ENCODE measurements at regions not wholly inside any gene's neighbourhood (a gene's known extent, or its start where the extent isn't known, plus 50 kb on each side); places are given as distances from the start of the nearest gene placed in this dataset.

GRCh38 chr6:80622641-80623040 lies 516.2 kb downstream of the BCKDHB start:
- TF ChIP-seq CTCF (IDR thresholded peaks at IDR 0.05): no peak
- Mint-ChIP-seq H3K27ac (no peak overlapping the region), H3K36me3 (ENCODE audit: low read depth) (no peaks in the 10 kb centered on the region), H3K9me3 (peaks cover 3% of the 10 kb centered on the region), H3K27me3 (no peaks in the 10 kb centered on the region), H3K4me3 (no peak overlapping the region), H3K4me1 (ENCODE audit: low read depth) (no peaks in the 10 kb centered on the region)
- no peak for ATAC-seq
- DNase-seq: no peak
- intact Hi-C loops (cut with micrococcal nuclease): no loop called here
- ChIA-PET CTCF (no interaction called here), POLR2A (no interaction called here)

GRCh38 chr6:80618953-80619352 lies 512.5 kb downstream of the BCKDHB start:
- Mint-ChIP-seq H3K4me3 (no peak overlapping the region), H3K36me3 (ENCODE audit: low read depth) (no peaks in the 10 kb centered on the region), H3K9me3 (no peaks in the 10 kb centered on the region), H3K27ac (no peak overlapping the region), H3K27me3 (no peaks in the 10 kb centered on the region), H3K4me1 (ENCODE audit: low read depth) (no peaks in the 10 kb centered on the region)
- ATAC-seq (no peak), DNase-seq (no peak)
- intact Hi-C loops (cut with micrococcal nuclease): no loop called here
- TF ChIP-seq CTCF (IDR thresholded peaks at IDR 0.05): no peak
- ChIA-PET POLR2A (no interaction called here), CTCF (no interaction called here)

- no peak overlapping the region for H3K27ac Mint-ChIP-seq
- ChIA-PET CTCF (no interaction called here), POLR2A (no interaction called here)
- peaks cover 5% of the 10 kb centered on the region for H3K27me3 Mint-ChIP-seq
- intact Hi-C loops (cut with micrococcal nuclease): no loop called here
- no peaks in the 10 kb centered on the region for H3K4me1 Mint-ChIP-seq (ENCODE audit: low read depth)
- TF ChIP-seq CTCF (IDR thresholded peaks at IDR 0.05): no peak
- no peak overlapping the region for H3K4me3 Mint-ChIP-seq
- H3K9me3 Mint-ChIP-seq: peaks cover 2% of the 10 kb centered on the region
- ATAC-seq (no peak), DNase-seq (no peak)
- H3K36me3 Mint-ChIP-seq (ENCODE audit: low read depth): no peaks in the 10 kb centered on the region
Measured at GRCh38 chr6:80610846-80611245, 504.4 kb downstream of the BCKDHB start.

DNA sequence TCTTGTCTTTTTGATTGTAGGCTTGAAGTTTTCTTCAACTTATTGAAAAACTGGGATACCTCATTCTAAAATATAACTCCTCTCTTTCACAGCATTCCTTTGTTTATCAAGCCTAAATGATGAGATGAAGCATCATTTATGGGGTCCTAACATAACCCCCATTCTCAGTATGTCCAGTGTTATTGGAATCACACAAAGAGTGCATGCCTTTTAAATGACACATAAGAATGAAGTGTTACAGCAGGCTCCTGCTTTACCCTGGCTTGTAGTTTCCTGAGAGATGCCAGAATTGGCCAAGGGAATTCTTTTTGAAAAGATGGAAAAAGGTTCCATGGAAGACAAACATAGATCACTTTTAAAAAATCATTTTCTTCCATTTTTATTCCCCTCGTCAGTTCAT lies 502.4 kb downstream of the BCKDHB start:
- Mint-ChIP-seq H3K4me3 (no peak overlapping the region), H3K27me3 (peaks cover 13% of the 10 kb centered on the region), H3K9me3 (peaks cover 2% of the 10 kb centered on the region), H3K36me3 (ENCODE audit: low read depth) (no peaks in the 10 kb centered on the region), H3K27ac (no peak overlapping the region), H3K4me1 (ENCODE audit: low read depth) (no peaks in the 10 kb centered on the region)
- ChIA-PET POLR2A (no interaction called here), CTCF (no interaction called here)
- no peak for TF ChIP-seq CTCF (IDR thresholded peaks at IDR 0.05)
- ATAC-seq (no peak), DNase-seq (no peak)
- intact Hi-C loops (cut with micrococcal nuclease): loop anchor here (10.0 kb wide), 1 partner anchor 1146 kb away; the partner anchor contains the start of gene TENT5A

DNA sequence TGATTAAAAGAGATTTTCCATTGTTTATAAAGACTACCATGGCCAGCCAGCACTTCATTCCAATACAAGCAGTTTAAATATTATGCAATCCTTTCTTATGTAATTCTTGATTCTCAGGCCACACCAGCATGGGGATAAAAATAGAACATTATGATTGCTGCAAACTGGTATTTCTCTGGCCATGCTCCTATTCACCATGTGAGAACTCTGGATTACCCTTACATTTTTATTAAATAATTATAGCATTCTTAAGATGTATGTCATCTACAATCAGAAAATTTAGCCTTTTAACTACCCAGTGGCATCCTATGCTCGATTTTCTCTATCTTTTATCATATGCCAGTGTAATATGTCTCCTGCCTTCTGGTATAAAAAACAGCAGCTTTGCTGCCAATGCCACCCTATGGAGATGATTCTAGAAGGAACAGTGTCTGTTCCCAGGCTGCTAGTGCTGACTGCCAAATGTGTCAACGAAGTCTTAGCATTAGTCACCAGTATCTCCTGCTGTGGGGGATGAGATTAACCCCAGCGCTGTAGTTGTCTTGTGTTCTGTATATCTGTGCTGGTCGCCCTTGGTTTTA lies 501.4 kb downstream of the BCKDHB start:
- TF ChIP-seq CTCF (IDR thresholded peaks at IDR 0.05): no peak
- H3K4me1 Mint-ChIP-seq (ENCODE audit: low read depth): no peaks in the 10 kb centered on the region
- ChIA-PET CTCF (no interaction called here), POLR2A (no interaction called here)
- intact Hi-C loops (cut with micrococcal nuclease): loop anchor here (10.0 kb wide), 1 partner anchor 1147 kb away; the partner anchor contains the start of gene TENT5A
- no peak overlapping the region for H3K27ac Mint-ChIP-seq
- H3K4me3 Mint-ChIP-seq: no peak overlapping the region
- H3K36me3 Mint-ChIP-seq (ENCODE audit: low read depth): no peaks in the 10 kb centered on the region
- ATAC-seq (no peak), DNase-seq (no peak)
- no peaks in the 10 kb centered on the region for H3K9me3 Mint-ChIP-seq
- peaks cover 13% of the 10 kb centered on the region for H3K27me3 Mint-ChIP-seq

Data from activated CD8-positive, alpha-beta T cell treated with anti-CD3 and anti-CD28 coated beads for 36 hours (primary cell).